OCI-LY3 (cell line): ENCODE measurements at regions not wholly inside any gene's neighbourhood (a gene's known extent, or its start where the extent isn't known, plus 50 kb on each side); places are given as distances from the start of the nearest gene placed in this dataset.

Experiments
- H2AFZ ChIP-seq: fragments of 200-600, 300-600 bp; shearing (Covaris generic); 2 replicates; pipeline ENCODE4 v1.6.0; 2014; ENCODE audit warnings: antibody characterized with exemption, low read depth, low read length
- H3K27ac ChIP-seq: fragments of 200-600, 300-600 bp; sonication (generic); 2 replicates; pipeline ENCODE4 v1.5.1; 2014; ENCODE audit warnings: mild to moderate bottlenecking, low read length, moderate library complexity, mixed read lengths
- H3K27me3 ChIP-seq: fragments of 200-600, 300-600 bp; sonication (generic); 2 replicates; pipeline ENCODE4 v1.6.1; 2014; ENCODE audit warnings: low read depth, low read length, mixed read lengths
- H3K36me3 ChIP-seq: fragments of 200-600, 300-600 bp; sonication (generic); replicated peaks from 2 replicates; pipeline ENCODE3; 2014; ENCODE audit warnings: low read depth, low read length, mixed read lengths
- H3K4me1 ChIP-seq: fragments of 300-600, 200-600 bp; sonication (generic); 2 replicates; pipeline ENCODE4 v1.6.1; 2014; ENCODE audit warnings: low read length, mixed read lengths
- H3K4me2 ChIP-seq: fragments of 200-600, 300-600 bp; sonication (generic); 2 replicates; pipeline ENCODE4 v1.6.1; 2014; ENCODE audit warnings: low read length, mixed read lengths
- H3K4me3 ChIP-seq: fragments of 300-600, 200-600 bp; sonication (generic); 2 replicates; pipeline ENCODE4 v1.5.1; 2014; ENCODE audit warnings: antibody characterized with exemption, mild to moderate bottlenecking, low read length, moderate library complexity
- H3K79me2 ChIP-seq: fragments of 300-600, 200-600 bp; shearing (Covaris generic); 2 replicates; pipeline ENCODE4 v1.6.1; 2014; ENCODE audit warnings: mild to moderate bottlenecking, low read length, mixed read lengths
- H3K9ac ChIP-seq: fragments of 300-600, 200-600 bp; shearing (Covaris generic); 2 replicates; pipeline ENCODE4 v1.6.0; 2014; ENCODE audit warnings: mild to moderate bottlenecking, low read length, moderate library complexity
- H3K9me3 ChIP-seq: fragments of 200-600, 300-600 bp; shearing (Covaris generic); 2 replicates; pipeline ENCODE4 v1.6.1; 2014; ENCODE audit warnings: low read length, mixed read lengths; ENCODE audit not compliant: insufficient read depth
- H4K20me1 ChIP-seq: fragments of 200-600, 300-600 bp; sonication (generic); 2 replicates; pipeline ENCODE4 v1.6.1; 2016; ENCODE audit warnings: low read length, mixed read lengths; ENCODE audit not compliant: insufficient read depth
- EZH2phosphoT487 ChIP-seq: fragments of 200-600 bp; shearing (Covaris generic); IDR thresholded peaks from 2 replicates; pipeline ENCODE4 v1.6.1; 2018; ENCODE audit warnings: antibody characterized with exemption, mixed run types, low read depth
- TF ChIP-seq, protein P1 (sequence below): fragments of 200-600, 300-600 bp; sonication (generic); IDR thresholded peaks from 2 replicates; pipeline ENCODE4 v1.5.1; 2014; ENCODE audit warnings: antibody characterized with exemption, low read length, low read depth

DNA sequence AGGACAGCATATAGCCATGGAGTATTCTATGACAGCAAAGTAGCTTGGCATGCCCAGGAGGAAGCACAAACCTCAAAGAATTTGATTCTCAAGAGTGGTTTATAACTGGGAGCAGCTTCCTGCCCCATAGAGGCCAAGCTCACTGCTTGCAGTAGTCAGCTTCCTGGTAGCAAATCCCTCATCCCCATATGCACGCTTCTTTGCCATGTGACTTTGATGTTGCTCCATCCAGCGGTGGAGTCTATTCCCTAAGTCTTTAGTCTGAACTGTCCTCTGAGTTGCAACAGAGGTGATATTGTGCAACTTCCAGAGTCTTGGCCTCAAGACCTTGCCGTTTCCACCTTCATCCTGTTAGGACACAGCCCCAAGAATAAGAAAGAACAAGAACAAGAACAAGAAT is 996.8 kb upstream of the TMEM132C start:
- Histone ChIP-seq H3K9ac (no peak overlapping the region), H3K27ac (no peak overlapping the region), H3K79me2 (no peaks in the 10 kb centered on the region), H4K20me1 (no peaks in the 10 kb centered on the region), H3K4me2 (no peak overlapping the region), H3K4me1 (no peaks in the 10 kb centered on the region), H3K27me3 (peaks cover 9% of the 10 kb centered on the region), H3K4me3 (no peak overlapping the region), H3K36me3 (no peaks in the 10 kb centered on the region), H3K9me3 (no peaks in the 10 kb centered on the region), H2AFZ (no peak overlapping the region)
- TF ChIP-seq, protein P1, sequence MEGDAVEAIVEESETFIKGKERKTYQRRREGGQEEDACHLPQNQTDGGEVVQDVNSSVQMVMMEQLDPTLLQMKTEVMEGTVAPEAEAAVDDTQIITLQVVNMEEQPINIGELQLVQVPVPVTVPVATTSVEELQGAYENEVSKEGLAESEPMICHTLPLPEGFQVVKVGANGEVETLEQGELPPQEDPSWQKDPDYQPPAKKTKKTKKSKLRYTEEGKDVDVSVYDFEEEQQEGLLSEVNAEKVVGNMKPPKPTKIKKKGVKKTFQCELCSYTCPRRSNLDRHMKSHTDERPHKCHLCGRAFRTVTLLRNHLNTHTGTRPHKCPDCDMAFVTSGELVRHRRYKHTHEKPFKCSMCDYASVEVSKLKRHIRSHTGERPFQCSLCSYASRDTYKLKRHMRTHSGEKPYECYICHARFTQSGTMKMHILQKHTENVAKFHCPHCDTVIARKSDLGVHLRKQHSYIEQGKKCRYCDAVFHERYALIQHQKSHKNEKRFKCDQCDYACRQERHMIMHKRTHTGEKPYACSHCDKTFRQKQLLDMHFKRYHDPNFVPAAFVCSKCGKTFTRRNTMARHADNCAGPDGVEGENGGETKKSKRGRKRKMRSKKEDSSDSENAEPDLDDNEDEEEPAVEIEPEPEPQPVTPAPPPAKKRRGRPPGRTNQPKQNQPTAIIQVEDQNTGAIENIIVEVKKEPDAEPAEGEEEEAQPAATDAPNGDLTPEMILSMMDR = no peak
- no peak for TF ChIP-seq EZH2phosphoT487

DNA sequence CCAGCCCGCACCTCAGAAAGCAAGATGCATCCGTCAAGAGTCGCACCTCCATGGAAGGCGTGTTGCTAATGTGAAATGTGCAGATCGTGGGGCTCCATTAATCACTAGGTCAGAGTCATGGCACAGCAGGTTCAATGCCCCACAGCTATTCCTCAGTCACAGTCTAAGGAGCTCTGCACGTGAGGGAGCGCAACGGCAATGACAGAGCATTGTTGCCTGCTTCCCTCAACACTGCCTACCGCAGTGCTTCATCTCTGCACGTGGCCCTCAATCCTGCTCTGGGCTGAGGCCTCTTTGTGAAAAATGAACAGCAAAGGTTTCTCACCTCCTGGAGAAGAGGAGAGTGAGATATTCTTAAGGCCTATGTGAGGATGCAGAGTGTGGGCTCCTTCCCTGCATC is 995.2 kb upstream of the TMEM132C start:
- Histone ChIP-seq H4K20me1 (no peaks in the 10 kb centered on the region), H3K9me3 (no peaks in the 10 kb centered on the region), H2AFZ (no peak overlapping the region), H3K9ac (no peak overlapping the region), H3K79me2 (no peaks in the 10 kb centered on the region), H3K4me3 (no peak overlapping the region), H3K4me2 (no peak overlapping the region), H3K4me1 (no peaks in the 10 kb centered on the region), H3K27me3 (peaks cover 16% of the 10 kb centered on the region), H3K36me3 (no peaks in the 10 kb centered on the region), H3K27ac (no peak overlapping the region)
- TF ChIP-seq, protein P1 = no peak
- TF ChIP-seq EZH2phosphoT487 = no peak

DNA sequence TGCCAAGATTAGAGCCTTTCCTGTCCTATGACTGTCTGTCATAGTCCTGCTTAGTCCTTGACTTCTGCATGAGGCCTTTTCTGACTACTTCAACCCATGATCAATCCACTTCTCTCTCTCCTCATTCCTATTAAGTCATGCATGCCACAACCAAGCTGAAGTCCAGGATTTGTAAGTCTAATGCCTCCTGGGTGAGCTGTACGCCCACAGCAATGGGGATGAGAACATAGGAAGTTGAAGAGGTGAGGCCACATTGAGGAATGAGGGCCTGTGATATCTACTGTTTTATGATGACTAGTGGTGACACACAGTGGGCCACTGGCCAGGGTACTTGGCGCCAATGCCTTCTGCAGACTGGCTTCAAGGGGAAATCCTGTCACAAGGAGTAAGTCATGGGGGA is 994.1 kb upstream of the TMEM132C start:
- no peaks in the 10 kb centered on the region for H4K20me1 ChIP-seq
- H3K36me3 ChIP-seq = no peaks in the 10 kb centered on the region
- peaks cover 16% of the 10 kb centered on the region for H3K27me3 ChIP-seq
- no peak overlapping the region for H3K4me3 ChIP-seq
- no peak overlapping the region for H3K4me2 ChIP-seq
- TF ChIP-seq, protein P1 = no peak
- no peak for TF ChIP-seq EZH2phosphoT487
- H3K4me1 ChIP-seq = peaks cover 4% of the 10 kb centered on the region; the same call in 1 of the 2 replicates
- no peak overlapping the region for H3K9ac ChIP-seq
- no peaks in the 10 kb centered on the region for H3K9me3 ChIP-seq
- H2AFZ ChIP-seq = no peak overlapping the region
- no peak overlapping the region for H3K27ac ChIP-seq
- H3K79me2 ChIP-seq = no peaks in the 10 kb centered on the region

DNA sequence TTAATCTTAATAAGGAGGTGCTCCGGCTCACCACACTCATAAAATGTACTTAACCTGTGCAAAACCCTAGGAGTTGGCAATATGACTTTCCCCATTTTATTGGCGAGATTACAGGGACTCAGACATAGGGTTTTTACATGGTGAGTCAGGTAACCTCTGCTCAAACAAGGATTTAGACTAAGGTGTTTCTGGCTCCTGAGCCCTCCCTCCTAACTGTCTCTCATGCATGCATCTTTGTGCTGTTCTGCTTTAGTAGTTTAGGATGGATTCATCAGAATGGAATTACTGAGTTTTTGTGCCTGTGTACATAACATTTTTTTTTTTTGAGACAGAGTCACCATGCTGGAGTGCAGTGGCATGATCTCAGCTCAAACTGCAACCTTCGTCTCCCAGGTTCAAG is 993.3 kb upstream of the TMEM132C start:
- H3K4me1 ChIP-seq = peaks cover 7% of the 10 kb centered on the region; the same call in 1 of the 2 replicates
- H3K4me3 ChIP-seq = no peak overlapping the region
- no peak overlapping the region for H3K27ac ChIP-seq
- H3K9ac ChIP-seq = no peak overlapping the region
- no peaks in the 10 kb centered on the region for H4K20me1 ChIP-seq
- peaks cover 13% of the 10 kb centered on the region for H3K27me3 ChIP-seq
- no peak for TF ChIP-seq EZH2phosphoT487
- TF ChIP-seq, protein P1 = no peak
- no peak overlapping the region for H3K4me2 ChIP-seq
- H3K79me2 ChIP-seq = no peaks in the 10 kb centered on the region
- no peak overlapping the region for H2AFZ ChIP-seq
- H3K9me3 ChIP-seq = no peaks in the 10 kb centered on the region
- no peaks in the 10 kb centered on the region for H3K36me3 ChIP-seq
